Suprapubic skin (tissue), 4 donors: ENCODE measurements at regions not wholly inside any gene's neighbourhood (a gene's known extent, or its start where the extent isn't known, plus 50 kb on each side); places are given as distances from the start of the nearest gene placed in this dataset.

Experiments used
- CTCF ChIP-seq, 2 donors: fragments of 200-600 bp in 1 of 2; fragments of 450-650 bp in 1 of 2; sonication (generic) in 1 of 2; IDR thresholded peaks; one replicate each; pipeline ENCODE4 v1.5.1; 2016 to 2019; ENCODE audit warnings: antibody characterized with exemption in 2 of 2, mild to moderate bottlenecking in 1 of 2, moderate library complexity in 1 of 2
- POLR2A ChIP-seq, 2 donors: fragments of 450-650 bp; IDR thresholded peaks; one replicate each; pipeline ENCODE4 v1.6.1; 2017; ENCODE audit warnings: antibody characterized with exemption in 2 of 2, mild to moderate bottlenecking in 2 of 2, moderate library complexity in 2 of 2
- POLR2AphosphoS5 ChIP-seq, 3 donors: sonication (generic); formaldehyde crosslinking; IDR thresholded peaks; one replicate each; pipeline ENCODE4 v1.6.1; 2017; ENCODE audit warnings: antibody characterized with exemption in 3 of 3

GRCh38 chr20:52016022-52016421 lies 175.6 kb downstream of the ZFP64 start:
- TF ChIP-seq CTCF (IDR thresholded peaks at IDR 0.05) = no peak
- TF ChIP-seq POLR2AphosphoS5 (IDR thresholded peaks at IDR 0.05) = no peak
- no peak for TF ChIP-seq POLR2A (IDR thresholded peaks at IDR 0.05)
